Middle frontal gyrus (tissue), 1 donor: ENCODE measurements at regions not wholly inside any gene's neighbourhood (a gene's known extent, or its start where the extent isn't known, plus 50 kb on each side); places are given as distances from the start of the nearest gene placed in this dataset.

ENCODE experiments used
- DNase-seq: peaks from one replicate; pipeline ENCODE4 v3.0.0-alpha.2; 2015; ENCODE audit warnings: low spot score; ENCODE audit errors: extremely low spot score

DNA sequence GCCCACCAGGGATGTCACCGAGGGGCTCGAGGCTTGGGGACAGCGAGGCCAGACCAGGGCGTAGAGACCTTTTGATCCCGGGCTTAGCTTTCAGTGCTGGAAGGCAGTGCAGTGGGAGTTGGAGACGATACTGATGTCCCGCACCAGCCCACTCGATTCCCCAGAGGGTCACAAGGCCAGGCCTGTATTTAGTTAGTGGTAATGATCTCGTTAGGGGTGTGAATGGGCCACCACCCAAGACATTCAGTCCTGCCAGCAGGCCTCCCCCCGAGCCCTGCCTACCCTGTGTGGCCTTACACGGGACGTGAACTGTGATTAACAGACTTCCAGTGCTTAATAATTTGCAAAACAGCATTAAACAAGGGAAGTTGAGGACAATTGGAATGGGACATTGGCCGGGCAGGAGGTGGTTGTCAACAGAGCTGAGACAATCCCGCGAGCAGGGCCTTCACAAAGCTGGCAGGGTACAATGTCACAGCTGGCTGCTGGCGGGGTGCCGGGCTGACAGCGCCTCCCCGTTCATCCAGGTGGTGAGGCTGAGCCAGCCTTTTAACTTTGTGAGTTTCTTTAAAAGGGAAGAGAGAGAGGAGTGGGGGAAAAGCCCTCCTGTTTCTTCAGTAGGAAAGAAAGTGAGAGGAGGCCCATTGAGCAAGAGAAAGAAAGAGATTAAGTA lies 175.3 kb upstream of the RALGAPA2 start:
- no peak for DNase-seq

DNA sequence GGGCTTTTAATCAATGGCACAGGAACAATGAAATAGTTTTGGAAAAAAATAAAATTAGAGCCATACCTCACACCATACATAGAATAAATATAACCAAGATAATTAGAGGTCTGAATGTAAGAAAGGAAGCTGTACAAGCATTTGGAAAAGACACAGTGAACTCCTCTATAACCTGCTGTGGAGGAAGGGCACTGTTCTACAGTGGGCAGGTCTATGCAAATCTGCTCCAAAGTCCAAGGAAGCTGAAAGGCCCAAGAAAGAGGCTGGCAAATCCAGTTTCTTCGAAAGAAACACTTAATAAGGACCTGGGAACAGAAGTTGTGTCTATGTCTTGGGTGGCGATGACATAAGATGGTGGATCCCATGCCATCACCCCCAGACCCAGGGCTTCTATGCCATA lies 169.4 kb upstream of the RALGAPA2 start:
- no peak for DNase-seq

DNA sequence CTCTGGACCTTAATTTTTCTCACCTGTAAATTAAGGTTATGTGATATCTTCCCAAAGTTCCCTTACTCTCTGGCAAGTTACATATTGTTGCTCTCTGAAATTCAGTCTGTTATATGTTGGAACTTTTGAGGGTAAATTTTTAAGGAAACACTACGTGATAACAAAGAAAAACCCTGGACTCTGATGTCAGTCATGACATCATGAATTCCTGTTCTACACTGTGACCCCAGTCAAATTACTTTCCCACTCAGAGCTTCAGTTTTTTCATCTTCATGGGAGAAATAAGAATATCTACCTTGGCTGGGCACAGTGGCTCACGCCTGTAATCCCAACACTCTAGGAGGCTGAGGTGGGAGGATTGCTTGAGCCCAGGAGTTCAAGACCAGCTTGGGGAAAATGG lies 164.6 kb upstream of the RALGAPA2 start:
- no peak for DNase-seq

DNA sequence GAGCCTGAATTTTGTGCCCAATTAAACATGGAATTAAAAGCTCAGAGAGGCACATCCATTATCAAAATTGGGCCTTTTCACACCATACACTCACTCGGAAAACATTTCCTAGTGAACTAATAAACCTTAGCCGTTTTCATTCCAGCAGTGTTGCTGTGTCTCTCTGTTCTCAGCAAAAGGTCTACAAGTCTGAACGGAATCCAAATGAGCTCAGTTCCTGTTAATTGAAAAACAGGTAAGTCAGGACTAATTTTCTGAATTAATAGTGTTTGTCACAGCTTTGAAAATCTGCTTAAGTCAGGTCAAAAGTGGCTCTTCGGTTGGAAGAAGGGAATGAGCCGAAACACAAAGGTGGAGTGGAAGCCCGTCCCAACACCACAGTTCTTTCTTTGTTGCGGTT lies 163.3 kb upstream of the RALGAPA2 start:
- no peak for DNase-seq

DNA sequence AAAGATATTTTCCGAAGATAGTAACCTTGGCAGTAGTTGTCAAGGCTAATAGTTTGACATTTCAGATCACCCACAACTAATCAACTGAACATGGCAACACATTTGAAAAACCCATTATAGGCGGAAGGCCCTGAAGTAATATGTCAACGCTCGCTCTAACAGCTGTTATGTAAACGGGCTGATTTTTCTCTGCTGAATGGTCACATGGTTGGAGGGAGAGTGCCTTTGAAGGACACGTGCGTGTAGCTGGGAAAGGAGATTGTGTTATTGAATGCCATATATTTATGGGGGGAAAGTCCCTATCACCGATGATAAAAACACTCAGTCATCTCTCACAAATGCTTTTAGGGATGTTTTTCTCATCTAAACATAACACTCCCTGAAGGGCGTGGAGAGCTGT lies 160.0 kb upstream of the RALGAPA2 start:
- DNase-seq, result no peak

DNA sequence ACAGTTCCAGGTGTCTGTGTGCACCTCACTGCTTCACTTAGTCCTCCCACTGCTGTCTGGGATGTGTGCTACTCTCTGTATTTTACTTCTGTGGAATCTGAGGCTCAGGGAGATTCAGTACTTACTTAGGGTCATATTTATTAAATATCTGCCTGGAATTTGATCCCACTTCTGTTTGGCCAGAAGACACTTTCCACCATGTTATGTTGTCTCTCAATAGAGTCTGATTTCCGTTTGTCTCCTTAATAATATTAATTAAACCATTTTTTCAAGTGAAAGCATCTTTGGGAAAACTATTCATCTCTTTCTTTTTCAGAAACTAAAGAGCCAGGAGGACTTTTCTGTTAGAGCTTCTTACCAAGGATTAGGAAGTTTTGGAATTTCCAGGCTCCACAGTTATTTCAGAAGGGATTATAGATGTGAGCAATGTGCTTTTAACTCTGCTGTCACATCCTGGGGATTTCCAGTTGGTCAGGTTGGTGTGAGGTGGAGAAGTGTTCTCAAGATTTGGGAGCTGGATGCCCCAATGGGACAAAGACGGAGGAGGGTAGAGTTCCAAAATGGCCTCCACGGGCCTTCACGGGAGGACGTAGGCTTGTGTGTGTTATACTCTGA lies 156.8 kb upstream of the RALGAPA2 start:
- DNase-seq, result no peak

DNA sequence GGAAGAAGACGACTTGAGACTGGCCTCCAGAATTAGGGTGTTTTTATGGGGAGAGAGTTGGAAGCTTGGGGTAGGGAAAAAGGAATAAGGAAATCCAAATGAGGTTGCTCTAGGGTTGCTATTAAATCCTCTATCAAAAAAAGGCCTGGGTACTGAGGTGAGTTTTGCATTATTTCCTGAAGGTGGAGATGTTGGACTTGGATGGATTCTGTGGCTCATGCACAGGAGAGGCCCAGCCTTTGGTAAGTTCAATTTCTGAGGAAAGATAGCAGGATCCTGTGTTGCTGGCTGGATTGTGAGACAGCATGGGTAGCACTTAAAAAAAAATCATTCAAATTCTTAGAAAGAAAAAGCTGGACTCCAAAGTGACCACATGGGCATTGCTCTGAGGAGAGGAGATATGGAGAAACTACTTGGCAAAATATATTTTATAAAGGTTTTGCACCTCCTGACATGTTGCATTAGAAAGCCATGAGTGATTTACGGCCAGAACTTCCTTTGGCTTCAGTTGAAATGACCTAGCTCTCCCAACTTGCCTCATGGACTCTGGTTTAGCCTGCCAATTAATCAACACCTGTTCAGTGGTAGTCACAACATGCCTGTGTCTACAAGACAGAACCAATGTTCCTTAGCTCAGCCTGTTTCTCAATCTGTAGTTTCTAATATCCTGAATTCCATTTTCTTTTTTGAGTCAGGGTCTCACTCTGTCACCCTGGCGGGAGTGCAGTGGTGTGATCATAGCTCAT lies 152.1 kb upstream of the RALGAPA2 start:
- no peak for DNase-seq

DNA sequence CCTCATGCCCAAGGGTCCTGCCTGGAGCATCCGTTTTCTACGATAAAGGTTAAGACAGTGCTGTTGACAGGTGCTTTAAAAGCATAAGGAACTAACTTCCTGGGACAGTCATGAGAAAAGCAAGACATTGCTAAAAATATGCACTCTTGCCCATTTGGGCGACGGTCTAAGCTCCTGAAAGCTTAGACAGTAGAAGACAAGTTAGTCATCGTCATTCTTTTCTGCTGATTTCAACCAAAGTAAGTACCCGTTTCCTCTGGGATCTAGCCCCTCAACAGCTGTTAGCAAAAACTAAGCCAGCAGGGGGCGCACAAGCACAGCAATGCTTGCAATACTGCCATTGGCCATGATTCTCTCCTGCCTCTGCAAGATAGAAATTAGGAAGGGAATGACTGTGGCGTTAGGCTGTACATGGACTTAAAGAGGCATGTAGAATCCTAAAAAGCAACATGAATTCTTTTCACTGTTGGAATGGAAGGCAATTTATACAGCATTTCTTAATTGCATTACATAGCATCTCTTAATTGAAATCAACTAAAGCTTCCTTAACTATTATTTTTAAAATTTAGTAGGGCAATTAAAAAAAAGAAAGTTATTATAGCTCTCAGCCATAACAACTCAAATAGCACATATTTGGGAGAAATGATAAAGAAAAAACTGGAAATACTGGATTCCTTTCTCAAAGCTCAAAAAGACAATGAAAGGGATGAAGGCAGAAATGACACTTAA lies 147.8 kb upstream of the RALGAPA2 start:
- DNase-seq, result peak; percentile 83

DNA sequence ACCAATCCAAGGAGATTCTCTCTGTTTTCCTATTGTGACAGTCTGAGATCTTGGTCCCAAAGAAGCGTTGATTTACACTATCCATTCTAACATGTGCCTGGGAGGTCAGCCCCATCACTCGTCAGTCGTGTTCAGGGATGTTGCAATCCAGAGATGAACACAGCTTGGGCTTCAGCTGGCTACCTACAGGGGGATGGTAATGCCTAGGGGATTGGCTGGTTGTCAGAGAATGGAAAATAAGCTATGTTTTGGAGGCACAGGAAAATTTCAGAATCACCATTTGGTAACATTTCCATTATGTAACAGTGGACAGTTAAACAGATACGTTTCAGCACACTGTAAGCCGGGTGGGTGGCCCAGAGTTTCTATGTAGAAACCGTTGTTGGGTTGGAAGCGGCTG lies 147.1 kb upstream of the RALGAPA2 start:
- no peak for DNase-seq

DNA sequence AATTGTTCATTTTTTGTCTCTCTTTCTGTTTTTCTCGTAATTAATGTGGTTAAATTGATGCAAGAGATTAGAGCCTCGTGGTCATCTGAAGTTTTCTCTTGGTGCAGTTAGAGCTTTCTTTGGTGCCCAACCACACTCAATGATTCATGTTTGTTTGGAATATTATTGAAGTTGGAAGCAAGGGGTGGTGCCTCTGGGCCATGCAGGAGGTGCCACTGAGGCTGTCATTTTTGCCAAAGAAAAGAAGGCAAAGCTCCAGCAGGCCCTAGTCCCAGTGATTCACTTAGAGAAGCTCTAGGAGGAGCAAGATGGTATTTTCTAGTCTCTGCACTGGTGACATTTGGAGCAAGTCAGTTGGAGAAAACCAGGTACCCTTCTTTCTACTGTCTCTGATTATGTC lies 144.5 kb upstream of the RALGAPA2 start:
- DNase-seq, result no peak

DNA sequence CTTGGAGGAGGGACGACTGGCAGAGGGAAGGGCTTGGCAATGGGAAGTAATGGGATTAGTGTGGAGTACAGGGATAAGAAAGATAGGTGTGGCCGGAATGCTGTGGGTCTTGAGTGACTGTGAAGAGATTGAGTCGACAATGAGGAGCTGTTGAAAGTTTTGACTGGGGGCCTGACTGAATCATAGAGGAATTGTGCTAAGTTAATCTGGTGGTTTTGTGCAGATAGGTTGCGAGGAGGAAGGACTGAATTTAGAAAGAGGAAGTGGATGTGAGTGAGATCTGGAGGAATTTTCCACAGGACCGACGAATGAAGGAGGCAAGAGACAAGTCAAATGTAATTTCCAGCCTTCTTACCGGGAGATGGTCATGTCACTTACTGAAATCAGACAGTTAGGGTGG lies 143.9 kb upstream of the RALGAPA2 start:
- DNase-seq, result no peak

DNA sequence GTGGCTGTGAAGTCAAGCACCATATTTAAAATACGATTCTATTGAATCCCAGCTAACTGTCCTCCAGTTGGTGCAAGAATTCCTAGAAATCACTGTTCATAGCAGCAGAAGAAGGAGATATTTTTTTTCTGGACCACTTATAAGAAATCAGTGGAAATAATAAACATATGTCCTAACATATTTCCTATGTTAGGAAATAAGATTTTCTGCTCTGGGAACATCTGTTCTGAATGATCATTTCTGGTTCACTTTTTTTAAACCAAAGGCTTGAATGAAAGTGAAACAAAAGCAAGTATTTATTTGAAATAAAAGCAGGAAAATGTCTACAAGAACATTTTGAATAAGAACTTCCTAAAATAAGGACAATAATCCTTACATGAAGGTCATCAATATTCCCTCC lies 138.9 kb upstream of the RALGAPA2 start:
- no peak for DNase-seq

DNA sequence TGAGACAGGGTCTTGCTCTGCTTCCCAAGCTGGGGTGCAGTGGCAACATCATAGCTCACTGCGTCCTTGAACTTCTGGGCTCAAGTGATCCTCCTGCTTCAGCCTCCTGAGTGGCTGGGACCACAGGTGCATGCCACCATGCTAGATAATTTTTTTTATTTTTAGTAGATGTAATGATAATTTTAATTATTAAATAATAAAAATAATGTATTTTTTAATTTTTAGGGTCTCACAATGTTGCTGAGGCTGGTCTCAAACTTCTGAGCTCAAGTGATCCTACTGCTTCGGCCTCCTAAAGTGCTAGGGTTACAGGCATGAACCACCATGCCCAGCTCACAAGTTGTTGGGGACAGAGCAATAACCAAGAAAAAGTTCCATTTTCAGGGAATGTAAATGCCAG lies 138.0 kb upstream of the RALGAPA2 start:
- DNase-seq, result no peak

DNA sequence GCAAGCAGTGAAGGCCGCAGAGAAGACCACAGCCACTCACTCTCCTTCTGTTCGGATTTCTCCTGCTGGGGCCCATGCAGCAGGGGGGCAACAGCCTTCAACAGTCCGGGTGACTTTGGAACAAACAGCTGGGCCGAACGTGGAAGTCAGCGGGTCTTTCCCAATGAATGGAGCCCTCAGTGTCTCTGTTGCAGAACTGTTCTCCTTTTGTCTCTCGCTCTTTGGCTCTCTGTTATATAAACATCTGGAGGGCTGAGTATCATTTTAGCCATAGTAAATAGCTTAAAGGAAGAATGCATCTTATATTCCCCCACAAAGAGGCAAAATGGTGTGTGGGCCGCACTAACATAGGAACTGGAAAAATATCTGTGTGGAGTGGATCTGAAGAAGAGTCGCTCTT lies 136.7 kb upstream of the RALGAPA2 start:
- peak; percentile 53 for DNase-seq

DNA sequence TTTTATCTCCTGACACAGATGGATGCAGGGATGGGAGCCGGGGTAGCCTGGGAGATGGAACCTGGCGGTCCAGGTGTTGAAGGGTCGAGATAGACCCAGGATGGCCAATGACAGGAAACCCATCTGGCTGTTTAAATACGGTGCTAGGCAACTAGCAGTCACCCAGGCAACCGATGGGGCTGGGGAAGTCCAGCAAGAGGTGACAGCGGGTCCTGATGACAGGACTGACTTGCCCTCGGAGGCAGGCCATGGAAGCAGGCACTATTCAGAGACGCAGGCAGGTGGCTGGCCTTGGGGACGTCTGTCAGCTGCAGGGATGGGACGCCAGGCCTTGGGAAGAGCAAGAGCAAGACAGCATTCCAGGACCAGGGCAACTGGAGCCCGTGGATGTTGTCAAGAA lies 135.4 kb upstream of the RALGAPA2 start:
- no peak for DNase-seq

DNA sequence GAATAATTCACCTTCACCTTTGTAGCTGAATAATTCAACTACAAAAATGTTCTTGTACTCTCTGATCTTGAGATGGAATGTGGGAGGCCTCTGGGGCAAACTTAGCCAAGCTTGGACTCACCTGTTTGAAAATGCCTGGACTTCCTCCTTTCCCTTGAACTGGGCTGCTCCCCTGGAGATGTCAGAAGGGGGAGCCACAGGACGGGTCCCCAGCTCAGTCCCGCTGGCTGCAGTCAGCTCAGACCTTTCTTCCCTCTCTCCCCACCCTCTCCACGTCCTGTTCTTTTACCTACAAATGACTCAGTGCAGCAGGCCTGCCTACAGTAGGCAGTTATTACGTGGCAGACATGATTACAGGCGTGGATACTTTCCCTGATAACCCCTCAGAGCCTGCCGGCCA lies 131.5 kb upstream of the RALGAPA2 start:
- no peak for DNase-seq

DNA sequence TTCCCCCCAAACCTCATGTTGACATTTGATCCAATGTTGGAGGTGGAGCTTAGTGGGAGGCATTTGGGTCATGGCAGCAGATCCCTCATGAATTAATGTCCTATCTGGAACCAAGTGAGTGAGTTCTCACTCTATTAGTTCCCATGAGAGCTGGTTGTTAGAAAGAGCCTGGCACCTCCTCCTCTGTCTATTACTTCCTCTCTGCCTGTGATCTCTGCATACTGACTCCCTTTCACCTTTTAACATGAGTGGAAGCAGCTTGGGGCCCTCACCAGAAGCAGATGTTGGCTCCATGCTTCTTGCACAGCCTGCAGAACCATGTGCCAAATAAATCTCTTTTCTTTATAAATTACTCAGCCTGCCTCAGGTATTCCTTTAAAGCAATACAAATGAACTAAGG lies 127.3 kb upstream of the RALGAPA2 start:
- DNase-seq, result no peak

DNA sequence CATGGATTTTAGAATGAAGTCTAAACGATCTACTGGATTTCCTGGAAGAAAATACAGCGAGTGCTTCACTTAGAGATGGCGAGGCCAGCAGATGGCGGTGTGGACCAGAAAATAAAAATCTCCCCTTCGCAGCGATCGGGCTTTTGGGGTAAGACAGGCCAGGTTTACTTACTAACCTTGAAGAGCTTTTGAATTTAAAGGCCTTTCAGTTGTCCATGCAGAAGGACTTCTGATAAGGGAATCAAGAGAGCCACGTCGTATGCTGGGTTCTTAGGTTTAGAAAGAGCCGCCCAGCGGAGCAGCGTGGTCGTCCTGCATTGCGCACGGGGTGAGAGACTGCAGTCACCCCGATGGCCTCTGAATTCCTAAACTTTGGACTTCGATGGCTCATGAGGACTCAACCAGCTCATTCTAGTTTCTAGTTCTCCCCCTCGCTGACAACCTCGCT lies 125.2 kb upstream of the RALGAPA2 start:
- peak; percentile 78 for DNase-seq

DNA sequence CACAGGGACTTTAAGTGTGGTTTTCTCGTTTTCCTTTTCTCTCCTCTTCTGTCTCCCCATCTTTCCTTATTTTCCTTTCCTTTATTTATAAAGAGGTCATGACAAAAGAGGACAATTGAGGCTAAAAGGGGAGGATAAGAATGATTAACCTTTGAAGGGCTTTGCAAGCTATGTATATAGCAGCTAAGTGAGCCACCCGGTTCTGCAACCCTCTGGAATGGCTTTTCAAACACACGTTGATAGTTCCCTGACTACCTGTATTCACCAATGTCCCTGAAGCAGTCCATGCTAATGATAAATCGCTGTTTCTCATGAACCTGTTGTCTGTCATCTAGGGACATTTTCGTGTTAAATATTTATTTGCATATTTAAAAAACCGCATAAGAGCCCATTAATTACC lies 124.4 kb upstream of the RALGAPA2 start:
- no peak for DNase-seq

DNA sequence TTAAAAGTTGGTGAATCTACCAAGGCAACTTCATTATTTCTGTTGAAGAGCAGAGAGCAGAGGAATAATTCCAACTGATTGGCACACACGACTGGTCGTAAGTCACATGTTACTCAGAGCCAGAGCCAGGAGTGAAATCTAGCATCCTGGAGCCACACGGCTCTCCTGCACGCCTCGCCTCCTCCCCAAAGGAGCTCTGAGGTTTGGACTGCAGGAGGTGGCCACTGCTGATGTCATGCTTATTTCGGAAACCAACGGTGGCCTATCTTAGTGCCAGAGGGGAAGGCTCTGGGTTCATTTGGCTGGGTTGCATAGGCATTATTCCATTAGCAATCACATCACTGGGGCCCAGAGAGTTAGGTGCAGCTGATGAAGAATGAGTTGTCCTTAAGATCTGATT lies 123.5 kb upstream of the RALGAPA2 start:
- no peak for DNase-seq

DNA sequence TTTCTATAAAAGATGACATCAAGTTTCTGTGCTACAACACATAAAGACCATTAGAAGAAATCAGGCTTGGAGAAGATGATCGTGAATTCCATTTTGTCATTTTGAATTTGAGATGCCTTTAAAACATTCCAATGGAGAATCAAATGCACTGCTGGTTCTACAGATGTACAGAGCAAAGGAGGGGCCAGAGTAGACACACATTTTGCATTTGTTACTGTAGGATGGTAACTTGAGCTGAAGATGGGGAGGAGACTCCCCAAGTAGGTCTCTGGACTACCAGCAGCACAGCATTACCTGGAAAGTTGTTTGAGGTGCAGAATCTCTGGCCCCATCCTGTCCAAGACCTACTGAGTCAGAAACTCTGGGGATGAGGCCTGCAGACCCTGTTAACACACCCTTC lies 121.6 kb upstream of the RALGAPA2 start:
- no peak for DNase-seq

DNA sequence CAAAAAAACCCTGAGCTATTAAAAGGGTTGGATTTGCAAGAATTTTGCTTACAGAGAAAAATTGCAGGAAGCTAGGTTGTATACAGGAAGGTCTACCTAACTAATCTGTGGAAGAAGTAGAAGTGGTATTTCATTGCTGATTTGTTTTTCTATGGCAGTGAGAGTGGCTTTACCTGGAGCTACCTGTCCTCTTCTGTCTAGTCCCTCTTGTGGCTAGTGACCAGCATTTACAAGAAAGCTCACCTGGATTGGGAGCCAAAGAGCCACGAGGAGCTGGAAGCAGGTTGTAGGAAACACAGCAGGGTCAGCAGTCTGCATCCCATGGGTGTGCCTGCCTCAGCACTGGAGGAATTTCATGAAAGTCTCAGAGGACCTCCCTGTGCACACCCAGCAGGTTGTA lies 120.3 kb upstream of the RALGAPA2 start:
- DNase-seq, result no peak
